ENCODE measurements at regions not wholly inside any gene's neighbourhood (a gene's known extent, or its start where the extent isn't known, plus 50 kb on each side); places are given as distances from the start of the nearest gene placed in this dataset.

- Histone ChIP-seq H3K27me3 (ENCODE audit: control insufficient read depth, insufficient read depth, low read length) (no peaks in the 10 kb centered on the region), H3K36me3 (ENCODE audit: control insufficient read depth, insufficient read depth, low read length) (no peaks in the 10 kb centered on the region), H3K4me3 (ENCODE audit: low read depth, low read length) (no peak overlapping the region)
- no peak for DNase-seq (ENCODE audit: low read depth)
- TF ChIP-seq, protein P1, sequence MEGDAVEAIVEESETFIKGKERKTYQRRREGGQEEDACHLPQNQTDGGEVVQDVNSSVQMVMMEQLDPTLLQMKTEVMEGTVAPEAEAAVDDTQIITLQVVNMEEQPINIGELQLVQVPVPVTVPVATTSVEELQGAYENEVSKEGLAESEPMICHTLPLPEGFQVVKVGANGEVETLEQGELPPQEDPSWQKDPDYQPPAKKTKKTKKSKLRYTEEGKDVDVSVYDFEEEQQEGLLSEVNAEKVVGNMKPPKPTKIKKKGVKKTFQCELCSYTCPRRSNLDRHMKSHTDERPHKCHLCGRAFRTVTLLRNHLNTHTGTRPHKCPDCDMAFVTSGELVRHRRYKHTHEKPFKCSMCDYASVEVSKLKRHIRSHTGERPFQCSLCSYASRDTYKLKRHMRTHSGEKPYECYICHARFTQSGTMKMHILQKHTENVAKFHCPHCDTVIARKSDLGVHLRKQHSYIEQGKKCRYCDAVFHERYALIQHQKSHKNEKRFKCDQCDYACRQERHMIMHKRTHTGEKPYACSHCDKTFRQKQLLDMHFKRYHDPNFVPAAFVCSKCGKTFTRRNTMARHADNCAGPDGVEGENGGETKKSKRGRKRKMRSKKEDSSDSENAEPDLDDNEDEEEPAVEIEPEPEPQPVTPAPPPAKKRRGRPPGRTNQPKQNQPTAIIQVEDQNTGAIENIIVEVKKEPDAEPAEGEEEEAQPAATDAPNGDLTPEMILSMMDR (IDR thresholded peaks at IDR 0.05; ENCODE audit: insufficient read depth, low read length, poor library complexity, severe bottlenecking): no peak
Measured at GRCh38 chr4:153989505-153989904, 200.6 kb upstream of the SFRP2 start.

- DNase-seq (ENCODE audit: low read depth): no peak
- Histone ChIP-seq H3K27me3 (ENCODE audit: control insufficient read depth, insufficient read depth, low read length) (no peaks in the 10 kb centered on the region), H3K36me3 (ENCODE audit: control insufficient read depth, insufficient read depth, low read length) (no peaks in the 10 kb centered on the region), H3K4me3 (ENCODE audit: low read depth, low read length) (no peak overlapping the region)
- TF ChIP-seq, protein P1 (IDR thresholded peaks at IDR 0.05; ENCODE audit: insufficient read depth, low read length, poor library complexity, severe bottlenecking): no peak
Measured at GRCh38 chr4:153988492-153989363, 199.8 kb upstream of the SFRP2 start.

DNA sequence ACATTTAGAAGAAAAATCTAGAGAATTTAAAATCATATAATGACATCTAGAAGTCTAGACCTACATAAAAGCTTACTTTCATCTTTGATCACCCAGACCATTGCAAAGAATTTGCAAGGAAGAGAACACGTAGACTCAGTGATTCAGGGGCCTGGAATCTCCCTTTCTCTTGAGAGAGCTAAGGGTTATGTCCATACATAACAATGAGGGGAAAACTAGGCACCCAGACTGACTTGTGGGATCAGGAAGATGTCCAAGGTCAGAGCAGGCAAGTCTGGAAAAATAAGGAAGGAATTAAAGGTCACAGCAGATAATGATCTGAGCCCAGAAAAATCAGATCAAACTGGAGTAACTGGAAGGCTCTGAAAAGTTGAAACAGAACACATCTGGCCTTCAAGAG is 198.4 kb upstream of the SFRP2 start:
- no peaks in the 10 kb centered on the region for H3K36me3 ChIP-seq (ENCODE audit: control insufficient read depth, insufficient read depth, low read length)
- no peak for DNase-seq (ENCODE audit: low read depth)
- no peak overlapping the region for H3K4me3 ChIP-seq (ENCODE audit: low read depth, low read length)
- H3K27me3 ChIP-seq (ENCODE audit: control insufficient read depth, insufficient read depth, low read length): no peaks in the 10 kb centered on the region
- TF ChIP-seq, protein P1 (IDR thresholded peaks at IDR 0.05; ENCODE audit: insufficient read depth, low read length, poor library complexity, severe bottlenecking): no peak

DNA sequence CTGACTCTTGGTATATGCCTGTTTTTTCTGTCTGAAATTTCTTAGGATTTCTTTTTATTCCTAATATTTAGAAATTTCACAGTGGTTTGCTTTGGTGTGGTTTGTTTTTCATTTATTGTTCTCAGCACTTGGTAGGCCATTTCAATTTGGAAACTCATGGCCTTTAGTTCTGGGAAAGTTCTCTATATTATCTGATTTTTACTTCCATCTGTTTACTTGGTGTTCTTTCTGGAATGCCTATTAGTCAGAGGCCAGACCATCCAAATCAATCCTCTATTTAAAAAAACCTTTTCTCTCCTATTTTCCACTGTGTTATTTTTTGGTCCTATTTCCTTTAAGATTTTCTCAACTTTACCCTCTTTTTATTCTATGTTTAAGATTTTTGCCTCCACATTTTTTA is 188.1 kb upstream of the SFRP2 start:
- Histone ChIP-seq H3K36me3 (ENCODE audit: control insufficient read depth, insufficient read depth, low read length) (no peaks in the 10 kb centered on the region), H3K27me3 (ENCODE audit: control insufficient read depth, insufficient read depth, low read length) (no peaks in the 10 kb centered on the region), H3K4me3 (ENCODE audit: low read depth, low read length) (no peak overlapping the region)
- no peak for DNase-seq (ENCODE audit: low read depth)
- TF ChIP-seq, protein P1 (IDR thresholded peaks at IDR 0.05; ENCODE audit: insufficient read depth, low read length, poor library complexity, severe bottlenecking): no peak

DNA sequence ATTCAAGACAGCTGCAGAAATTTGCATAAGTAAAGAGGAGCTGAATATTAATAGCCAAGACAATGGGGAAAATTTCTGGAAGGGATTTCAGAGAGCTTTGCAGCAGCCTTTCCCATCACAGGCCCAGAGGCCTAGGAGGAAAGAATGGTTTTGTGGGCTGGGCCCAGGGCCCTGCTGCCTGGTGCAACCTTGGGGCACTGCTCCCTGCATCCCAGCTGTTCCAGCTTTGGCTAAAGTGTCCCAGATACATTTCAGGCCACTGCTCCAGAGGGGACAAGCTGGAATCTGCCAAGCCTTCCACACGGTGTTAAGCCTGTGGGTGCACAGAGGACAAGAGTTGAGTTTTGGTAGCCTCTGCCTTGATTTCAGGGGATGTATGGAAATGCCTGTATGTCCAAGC is 185.6 kb upstream of the SFRP2 start:
- no peak for DNase-seq (ENCODE audit: low read depth)
- TF ChIP-seq, protein P1 (IDR thresholded peaks at IDR 0.05; ENCODE audit: insufficient read depth, low read length, poor library complexity, severe bottlenecking): no peak
- Histone ChIP-seq H3K27me3 (ENCODE audit: control insufficient read depth, insufficient read depth, low read length) (no peaks in the 10 kb centered on the region), H3K36me3 (ENCODE audit: control insufficient read depth, insufficient read depth, low read length) (no peaks in the 10 kb centered on the region), H3K4me3 (ENCODE audit: low read depth, low read length) (no peak overlapping the region)

DNA sequence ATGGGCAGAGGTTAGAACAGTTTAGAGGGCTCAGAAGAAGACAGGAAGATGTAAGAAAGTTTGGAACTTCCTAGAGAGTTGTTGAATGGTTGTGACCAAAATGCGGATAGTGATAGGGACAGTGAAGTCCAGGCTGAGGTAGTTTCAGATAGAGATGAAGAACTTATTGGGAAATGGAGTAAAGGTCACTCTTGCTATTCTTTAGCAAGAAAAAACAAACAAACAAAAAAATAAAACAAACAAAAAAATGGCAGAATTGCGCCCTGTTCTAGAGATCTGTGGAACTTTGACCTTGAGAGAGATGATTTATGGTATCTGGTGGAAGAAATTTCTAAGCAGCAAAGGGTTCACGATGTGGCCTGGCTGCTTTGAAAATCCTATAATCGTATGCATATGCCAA is 185.1 kb upstream of the SFRP2 start:
- TF ChIP-seq, protein P1 (IDR thresholded peaks at IDR 0.05; ENCODE audit: insufficient read depth, low read length, poor library complexity, severe bottlenecking): no peak
- no peak overlapping the region for H3K4me3 ChIP-seq (ENCODE audit: low read depth, low read length)
- H3K36me3 ChIP-seq (ENCODE audit: control insufficient read depth, insufficient read depth, low read length): no peaks in the 10 kb centered on the region
- no peaks in the 10 kb centered on the region for H3K27me3 ChIP-seq (ENCODE audit: control insufficient read depth, insufficient read depth, low read length)
- no peak for DNase-seq (ENCODE audit: low read depth)

Data from kidney epithelial cell (primary cell).